ENCODE measurements at regions not wholly inside any gene's neighbourhood (a gene's known extent, or its start where the extent isn't known, plus 50 kb on each side); places are given as distances from the start of the nearest gene placed in this dataset.

- DNase-seq (ENCODE audit: low read depth), result no peak
- TF ChIP-seq CTCF (IDR thresholded peaks at IDR 0.05; ENCODE audit: low read depth, low read length, missing control alignments), result no peak
- in situ Hi-C loops (cut with HindIII; ENCODE audit: low sequenced_read_pairs), result no loop called here
- H3K4me3 ChIP-seq (ENCODE audit: low read depth, low read length), result no peak overlapping the region
Measured at GRCh38 chr6:11396860-11397259, 140.7 kb upstream of the TMEM170B start.

DNA sequence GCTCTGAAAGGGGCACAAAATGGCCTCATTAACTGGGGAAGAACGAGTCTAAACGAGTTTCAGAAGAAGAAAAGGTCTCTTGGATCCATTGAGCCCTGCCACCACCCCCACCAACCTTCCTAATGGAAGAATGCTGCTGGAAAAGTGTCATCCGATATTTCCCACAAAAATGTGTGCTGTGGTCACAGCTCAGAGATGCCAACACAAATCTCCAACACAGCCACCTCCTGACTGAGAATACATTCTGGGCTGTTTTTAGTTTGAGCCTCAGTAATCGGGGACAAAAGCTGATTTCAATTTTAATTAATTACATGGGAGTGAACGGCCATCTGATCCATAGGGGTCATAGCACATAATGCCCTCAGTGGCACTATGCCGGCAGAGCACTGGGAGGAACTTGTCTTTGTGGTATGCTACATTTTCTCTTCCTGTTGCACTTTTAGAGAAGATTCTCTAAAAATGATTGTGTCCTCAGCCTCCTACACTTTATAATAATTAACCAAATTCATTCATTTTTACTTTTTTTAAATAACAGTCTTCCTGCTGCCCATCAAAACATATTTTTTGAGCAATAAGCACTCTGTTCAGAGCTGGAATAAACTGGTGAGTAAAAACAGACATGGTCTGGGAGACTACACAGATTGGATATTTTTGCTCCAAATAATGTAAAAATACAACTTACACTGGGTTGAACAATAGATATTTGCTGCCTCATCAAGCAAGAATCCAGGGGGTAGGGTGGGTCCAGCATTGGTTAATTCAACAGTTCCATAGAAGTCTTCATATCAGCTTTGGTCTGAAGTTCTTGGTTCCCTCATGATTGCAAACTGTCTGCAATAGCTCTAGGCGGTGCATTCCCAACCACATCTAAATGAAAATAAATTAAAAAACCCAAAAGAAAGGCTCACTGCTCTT lies 143.6 kb upstream of the TMEM170B start:
- no peak for TF ChIP-seq CTCF (IDR thresholded peaks at IDR 0.05; ENCODE audit: low read depth, low read length, missing control alignments)
- in situ Hi-C loops (cut with HindIII; ENCODE audit: low sequenced_read_pairs), result no loop called here
- no peak overlapping the region for H3K4me3 ChIP-seq (ENCODE audit: low read depth, low read length)
- peak; percentile 69 for DNase-seq (ENCODE audit: low read depth)

DNA sequence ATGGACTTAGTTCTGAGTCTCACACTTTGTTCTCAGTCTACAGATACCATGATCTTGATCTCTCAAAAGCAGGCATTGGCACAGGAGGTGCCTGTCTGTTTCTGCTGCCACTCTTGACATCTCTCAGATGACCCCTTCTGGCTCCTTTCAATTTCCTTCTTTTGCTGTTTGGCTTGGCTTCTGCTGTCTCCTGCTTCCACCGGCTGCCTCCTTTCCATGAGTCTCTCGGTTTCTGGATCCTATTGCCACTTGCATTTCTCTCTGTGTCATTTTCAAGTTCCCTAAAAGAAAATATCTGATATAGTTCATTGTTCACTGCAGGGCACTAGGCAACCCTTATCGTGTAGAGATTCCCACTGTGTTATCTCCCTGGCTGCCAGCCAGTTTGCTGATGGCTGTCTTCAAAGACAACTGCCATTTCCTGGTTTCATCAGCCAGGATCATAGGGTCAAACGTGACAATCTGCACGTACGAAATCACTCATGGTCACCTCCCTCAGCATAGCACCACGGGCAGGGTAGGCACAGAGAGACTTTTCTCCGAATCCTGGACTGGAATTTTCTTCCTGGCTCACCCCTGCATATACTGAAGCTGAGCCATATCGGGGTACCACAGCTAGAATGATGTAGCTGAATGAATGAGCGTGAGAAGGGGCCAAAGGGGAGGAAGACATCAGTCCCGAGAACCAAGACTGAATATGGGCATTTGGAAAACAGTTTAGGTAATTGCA lies 144.6 kb upstream of the TMEM170B start:
- H3K4me3 ChIP-seq (ENCODE audit: low read depth, low read length), result no peak overlapping the region
- in situ Hi-C loops (cut with HindIII; ENCODE audit: low sequenced_read_pairs), result no loop called here
- TF ChIP-seq CTCF (IDR thresholded peaks at IDR 0.05; ENCODE audit: low read depth, low read length, missing control alignments), result no peak
- no peak for DNase-seq (ENCODE audit: low read depth)

DNA sequence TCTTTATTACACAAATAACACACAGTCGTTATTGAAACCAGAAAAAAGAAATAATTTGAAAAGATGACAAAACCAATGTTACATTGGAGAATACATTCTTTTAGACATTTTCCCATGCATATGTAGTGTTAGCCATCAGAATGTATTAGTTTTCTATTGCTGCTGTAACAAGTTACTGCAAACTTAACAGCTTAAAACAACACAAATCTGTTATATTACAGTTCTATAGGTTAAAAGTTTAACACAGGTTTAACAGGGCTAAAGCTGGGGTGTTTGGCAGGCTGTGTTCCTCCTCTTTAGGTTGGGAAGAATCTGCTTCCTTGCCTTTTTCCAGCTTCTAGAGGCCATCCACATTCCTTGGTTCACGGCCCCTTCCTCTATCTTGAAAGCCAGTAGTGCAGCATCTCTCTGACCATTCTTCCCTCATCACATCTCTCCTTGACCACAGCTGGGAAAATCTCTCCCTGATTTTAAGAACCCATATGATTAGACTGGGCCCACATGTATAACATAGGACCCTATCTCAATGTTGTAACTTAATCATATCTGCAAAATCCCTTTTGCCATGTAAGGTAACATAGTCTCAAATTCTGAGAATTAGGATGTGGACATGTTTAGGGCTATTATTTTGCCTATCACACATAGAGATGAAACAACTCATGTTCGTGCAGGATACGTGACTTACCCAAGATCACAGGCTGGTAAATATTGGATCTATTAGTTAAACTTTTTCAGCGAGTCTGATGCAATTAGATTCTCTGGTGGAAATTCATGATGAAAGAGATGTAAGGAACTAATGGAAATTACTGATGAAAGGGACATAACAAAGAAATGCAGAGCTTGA lies 145.4 kb upstream of the TMEM170B start:
- no peak overlapping the region for H3K4me3 ChIP-seq (ENCODE audit: low read depth, low read length)
- in situ Hi-C loops (cut with HindIII; ENCODE audit: low sequenced_read_pairs), result no loop called here
- no peak for TF ChIP-seq CTCF (IDR thresholded peaks at IDR 0.05; ENCODE audit: low read depth, low read length, missing control alignments)
- no peak for DNase-seq (ENCODE audit: low read depth)

DNA sequence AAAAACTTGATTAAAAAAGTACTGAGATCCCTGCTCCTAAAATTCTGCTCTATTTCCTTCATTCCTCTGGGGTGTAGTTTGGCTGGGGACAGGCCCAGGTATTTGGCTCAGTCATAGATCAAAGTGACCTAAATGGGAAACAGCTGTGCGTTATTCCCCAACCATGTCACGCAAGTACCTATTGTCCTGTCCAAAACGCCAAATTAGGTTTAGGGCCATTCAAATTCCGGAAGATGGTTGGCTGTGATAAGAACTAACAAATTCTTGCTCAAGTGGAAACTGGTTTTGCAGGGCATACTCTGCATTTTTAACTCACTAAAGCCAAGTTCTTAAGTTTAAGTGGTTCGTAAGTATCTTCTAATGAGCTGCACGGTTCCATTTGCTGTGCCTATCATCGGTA lies 147.6 kb upstream of the TMEM170B start:
- in situ Hi-C loops (cut with HindIII; ENCODE audit: low sequenced_read_pairs), result no loop called here
- no peak overlapping the region for H3K4me3 ChIP-seq (ENCODE audit: low read depth, low read length)
- TF ChIP-seq CTCF (IDR thresholded peaks at IDR 0.05; ENCODE audit: low read depth, low read length, missing control alignments), result no peak
- DNase-seq (ENCODE audit: low read depth), result no peak

Measured in astrocyte of the cerebellum (primary cell).